GM12878 (cell line): ENCODE measurements at regions not wholly inside any gene's neighbourhood (a gene's known extent, or its start where the extent isn't known, plus 50 kb on each side); places are given as distances from the start of the nearest gene placed in this dataset.

Experiments
- ATAC-seq: fragments of 200-7000 bp; cut with Tn5 transposase; 3 replicates; pipeline ENCODE4 v1.9.1; 2020; ENCODE audit warnings: mild to moderate bottlenecking, moderate library complexity
- BruUV-seq: library from RNA; stranded (reverse); fragments of 400-500 nt; replicated peaks from 2 replicates; lab custom pipeline; 2021; lab: Mats Ljungman, UMichigan
- CTCF ChIA-PET: fragments of 300-600 bp; sonication (Branson Sonifier 250); formaldehyde crosslinking; extraction: SDS; loops from one replicate; lab custom pipeline; 2021; ENCODE audit warnings: inconsistent platforms; lab: Yijun Ruan, JAX
- POLR2A ChIA-PET: fragments of 350-600 bp; formaldehyde crosslinking; extraction: SDS; loops from one replicate; lab custom pipeline; 2021; ENCODE audit warnings: inconsistent platforms; lab: Charles Lee
- RAD21 ChIA-PET: fragments of 300-600 bp; sonication (Branson Sonifier 250); formaldehyde crosslinking; loops from one replicate; lab custom pipeline; 2023; ENCODE audit warnings: antibody characterized with exemption; ENCODE audit not compliant: unreplicated experiment; lab: Charles Lee
- SMC1A ChIA-PET: fragments of 300-600 bp; sonication (Branson Sonifier 250); formaldehyde crosslinking; loops from one replicate; lab custom pipeline; 2023; ENCODE audit not compliant: unreplicated experiment, uncharacterized antibody; lab: Charles Lee
- DNase-seq: peaks from one replicate; pipeline ENCODE4 v3.0.0-alpha.2; 2011; ENCODE audit warnings: low read depth, low spot score
- FAIRE-seq: peaks from 3 replicates; lab custom pipeline; 2011; peaks lifted over from hg19 to GRCh38; lab: Jason Lieb, UNC
- H2AFZ ChIP-seq: 2 replicates; pipeline ENCODE4 v1.6.0; 2011; ENCODE audit warnings: low read depth, low read length, control low read depth; ENCODE audit not compliant: control insufficient read depth
- H3K27ac ChIP-seq: 2 replicates; pipeline ENCODE4 v1.5.1; 2011; ENCODE audit warnings: control low read depth; ENCODE audit not compliant: control insufficient read depth, insufficient read depth
- H3K27me3 ChIP-seq, 2 experiments: replicated peaks in 1 of 2; 2 replicates each; pipeline versions ENCODE4 v1.6.0 to v1.6.1; 2011; ENCODE audit warnings: low read length in 1 of 2; ENCODE audit not compliant: control insufficient read depth in 2 of 2, insufficient read depth in 2 of 2
- H3K36me3 ChIP-seq, 2 experiments: 2 replicates each; pipeline ENCODE4 v1.5.1; 2011; ENCODE audit warnings: low read length in 1 of 2; ENCODE audit not compliant: control insufficient read depth in 2 of 2, insufficient read depth in 2 of 2
- H3K4me1 ChIP-seq: 2 replicates; pipeline ENCODE4 v1.6.1; 2011; ENCODE audit warnings: mild to moderate bottlenecking, low read length, moderate library complexity, mixed read lengths; ENCODE audit not compliant: control insufficient read depth, insufficient read depth
- H3K4me2 ChIP-seq: 2 replicates; pipeline ENCODE4 v1.6.0; 2011; ENCODE audit warnings: control low read depth; ENCODE audit not compliant: control insufficient read depth, insufficient read depth
- H3K4me3 ChIP-seq: fragments of 200-600 bp; sonication (generic); 2 replicates; pipeline ENCODE4 v1.5.1; 2016
- H3K79me2 ChIP-seq: 2 replicates; pipeline ENCODE4 v1.6.0; 2011; ENCODE audit warnings: low read length; ENCODE audit not compliant: control insufficient read depth, insufficient read depth
- H3K9ac ChIP-seq: 2 replicates; pipeline ENCODE4 v1.8.0; 2011; ENCODE audit warnings: low read length, control low read depth, mixed read lengths; ENCODE audit not compliant: control insufficient read depth, insufficient read depth
- H3K9me3 ChIP-seq: replicated peaks from 3 replicates; pipeline ENCODE4 v1.5.1; 2011; ENCODE audit warnings: mild to moderate bottlenecking, low read length; ENCODE audit not compliant: control insufficient read depth, insufficient read depth
- H4K20me1 ChIP-seq: 2 replicates; pipeline ENCODE4 v1.6.0; 2011; ENCODE audit not compliant: control insufficient read depth, insufficient read depth
- ATF2 ChIP-seq: IDR thresholded peaks from 2 replicates; pipeline ENCODE4 v1.6.1; 2012; ENCODE audit warnings: low read length, inconsistent platforms
- BCLAF1 ChIP-seq: fragments of 450-650 bp; IDR thresholded peaks from 2 replicates; pipeline ENCODE4 v1.6.1; 2017; ENCODE audit warnings: antibody characterized with exemption, mild to moderate bottlenecking, moderate library complexity
- IKZF2 ChIP-seq, 2 experiments: fragments of 450-650 bp; IDR thresholded peaks; 2 replicates each; pipeline ENCODE4 v1.6.1; 2017; ENCODE audit warnings: mild to moderate bottlenecking in 2 of 2, moderate library complexity in 2 of 2
- MTA3 ChIP-seq: IDR thresholded peaks from 2 replicates; pipeline ENCODE4 v1.6.1; 2012; ENCODE audit warnings: low read length, inconsistent platforms, borderline replicate concordance
- NFIC ChIP-seq: IDR thresholded peaks from 2 replicates; pipeline ENCODE4 v1.6.1; 2012; ENCODE audit warnings: low read depth, mild to moderate bottlenecking, inconsistent platforms, low read length, moderate library complexity
- NFYB ChIP-seq: IDR thresholded peaks from 2 replicates; pipeline ENCODE4 v1.6.1; 2011; ENCODE audit warnings: low read depth, mild to moderate bottlenecking, low read length, improper control_type of control experiment, moderate library complexity; ENCODE audit not compliant: insufficient read depth
- NKRF ChIP-seq: fragments of 450-650 bp; conservative IDR thresholded peaks from 2 replicates; pipeline ENCODE4 v1.6.1; 2017; ENCODE audit warnings: mild to moderate bottlenecking, moderate library complexity
- PBX3 ChIP-seq: IDR thresholded peaks from 2 replicates; pipeline ENCODE4 v1.6.1; 2011; ENCODE audit warnings: mild to moderate bottlenecking, low read depth, low read length, moderate library complexity; ENCODE audit not compliant: insufficient replicate concordance
- RAD51 ChIP-seq: fragments of 450-650 bp; IDR thresholded peaks from 2 replicates; pipeline ENCODE4 v1.6.1; 2016; ENCODE audit warnings: moderate library complexity, mild to moderate bottlenecking, inconsistent platforms
- SREBF1 ChIP-seq: IDR thresholded peaks from 2 replicates; pipeline ENCODE4 v1.6.1; 2012; ENCODE audit warnings: mild to moderate bottlenecking, low read length
- ZNF687 ChIP-seq: fragments of 450-650 bp; IDR thresholded peaks from 2 replicates; pipeline ENCODE4 v1.6.1; 2017; ENCODE audit warnings: mild to moderate bottlenecking, moderate library complexity
- WGBS: methylation state at CpG from one replicate; pipeline ENCODE4 v1.1.6; 2016; ENCODE audit warnings: low lambda C conversion rate; ENCODE audit not compliant: insufficient replicate concordance, insufficient coverage; ENCODE audit errors: missing lambda C conversion rate; 5-methylcytosine and 5-hydroxymethylcytosine counted together
- in situ Hi-C: fragments of 300-500 bp; cut with MboI; formaldehyde crosslinking; loops from 9 replicates; pipeline ENCODE4 v1.14.3; 2018; ENCODE audit warnings: mixed read lengths
- intact Hi-C: fragments of 100-400 bp; cut with micrococcal nuclease; formaldehyde crosslinking; loops from one replicate; pipeline ENCODE4 v1.14.2; 2022; ENCODE audit not compliant: unreplicated experiment

- POLR2A ChIA-PET, result no interaction called here
- CTCF ChIA-PET, result interaction anchor here (0.8 to 5.7 kb wide), 16 partner anchors 9 to 283 kb away, joined by 3 to 26 read pairs (median 4); partner anchors contain the start of gene GRPR
- 30% methylated on average over 3 of the region's 3 CpGs for WGBS
- FAIRE-seq, result no peak
- Histone ChIP-seq H3K79me2 (no peaks in the 10 kb centered on the region), H4K20me1 (no peaks in the 10 kb centered on the region), H3K9ac (no peak overlapping the region), H3K4me3 (no peak overlapping the region), H3K27ac (no peak overlapping the region), H3K27me3 (no peaks in the 10 kb centered on the region), H3K4me2 (no peak overlapping the region), H2AFZ (no peak overlapping the region), H3K36me3 (no peaks in the 10 kb centered on the region), H3K9me3 (no peaks in the 10 kb centered on the region), H3K4me1 (no peaks in the 10 kb centered on the region)
- in situ Hi-C loops, result no loop called here
- BruUV-seq, result no TSS peak
- no peak for DNase-seq
- RAD21 ChIA-PET, result interaction anchor here (1.5 to 3.9 kb wide), 6 partner anchors 18 to 280 kb away, joined by 4 to 17 read pairs (median 10); partner anchors contain the start of gene GRPR
- peak; percentile 36; the same call in 2 of the 3 replicates for ATAC-seq
- SMC1A ChIA-PET, result interaction anchor here (0.7 to 4.8 kb wide), 12 partner anchors 17 to 513 kb away, joined by 3 to 36 read pairs (median 4); partner anchors contain the start of gene GRPR
- intact Hi-C loops, result loop anchor here (5.0 to 10.0 kb wide), 2 partner anchors 281 to 373 kb away; no protein-coding TSS in a partner anchor
- TF ChIP-seq ZNF687, result no peak
- TF ChIP-seq PBX3, result no peak
- TF ChIP-seq ATF2, result no peak
- TF ChIP-seq MTA3, result no peak
- no peak for TF ChIP-seq SREBF1
- no peak for TF ChIP-seq BCLAF1
- no peak for TF ChIP-seq IKZF2 (IDR thresholded peaks at IDR 0.05)
- TF ChIP-seq NKRF, result no peak
- TF ChIP-seq NFIC, result no peak
- TF ChIP-seq RAD51, result no peak
- TF ChIP-seq NFYB, result no peak
Observed at GRCh38 chrX:15931362-15931761, 76.7 kb upstream of the AP1S2 start.
